Activated CD4-positive, alpha-beta memory T cell treated with anti-CD3 and anti-CD28 coated beads, Interleukin-2, amount 10 ng/mL, durations not matched to agents 7 days and 5 days (primary cell): ENCODE measurements at regions not wholly inside any gene's neighbourhood (a gene's known extent, or its start where the extent isn't known, plus 50 kb on each side); places are given as distances from the start of the nearest gene placed in this dataset.

Experiments used
- CTCF ChIA-PET: fragments of 350-600 bp; sonication (Branson Sonifier 250); formaldehyde crosslinking; loops from one replicate; lab custom pipeline; 2021; ENCODE audit warnings: antibody characterized with exemption, inconsistent platforms; lab: Charles Lee
- POLR2A ChIA-PET: fragments of 350-600 bp; sonication (Branson Sonifier 250); formaldehyde crosslinking; loops from one replicate; lab custom pipeline; 2021; ENCODE audit warnings: antibody characterized with exemption; lab: Charles Lee
- DNase-seq: peaks from one replicate; pipeline ENCODE4 v3.0.0-alpha.2; 2020
- H3K27ac Mint-ChIP-seq: one replicate; pipeline ENCODE4 v1.8.0; 2021; ENCODE audit warnings: mild to moderate bottlenecking, mixed read lengths
- H3K27me3 Mint-ChIP-seq: one replicate; pipeline ENCODE4 v1.8.0; 2021; ENCODE audit warnings: mixed read lengths
- H3K36me3 Mint-ChIP-seq: one replicate; pipeline ENCODE4 v1.8.0; 2021; ENCODE audit warnings: low read depth, mixed read lengths
- H3K4me1 Mint-ChIP-seq: one replicate; pipeline ENCODE4 v1.8.0; 2021; ENCODE audit warnings: mixed read lengths
- H3K4me3 Mint-ChIP-seq: one replicate; pipeline ENCODE4 v1.8.0; 2021; ENCODE audit warnings: mild to moderate bottlenecking, mixed read lengths
- H3K9me3 Mint-ChIP-seq: one replicate; pipeline ENCODE4 v1.8.0; 2021; ENCODE audit warnings: mixed read lengths

DNA sequence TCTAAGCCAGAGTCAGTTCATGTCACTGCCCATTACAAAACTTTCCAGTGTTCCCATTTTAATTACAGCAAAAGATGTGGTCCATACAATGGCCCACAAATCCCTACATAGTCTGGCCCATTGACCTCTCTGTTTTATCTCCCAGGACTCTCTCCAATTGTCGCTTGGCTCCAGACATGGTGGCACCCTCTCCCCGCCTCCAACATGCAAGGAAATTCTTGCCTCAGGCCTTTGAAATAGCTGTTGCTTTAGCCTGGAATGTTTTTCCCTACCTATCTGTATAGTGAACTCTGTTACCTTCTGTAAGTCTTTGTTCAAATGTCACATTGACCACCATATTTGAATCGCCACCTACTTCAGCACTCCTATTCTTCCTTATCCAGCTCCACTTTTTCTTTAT is 377.3 kb upstream of the MCTP2 start:
- H3K9me3 Mint-ChIP-seq = no peaks in the 10 kb centered on the region
- no peak overlapping the region for H3K27ac Mint-ChIP-seq
- CTCF ChIA-PET = no interaction called here
- no peak overlapping the region for H3K4me3 Mint-ChIP-seq
- DNase-seq = no peak
- POLR2A ChIA-PET = no interaction called here
- H3K36me3 Mint-ChIP-seq = no peaks in the 10 kb centered on the region
- H3K27me3 Mint-ChIP-seq = no peaks in the 10 kb centered on the region
- H3K4me1 Mint-ChIP-seq = no peaks in the 10 kb centered on the region

DNA sequence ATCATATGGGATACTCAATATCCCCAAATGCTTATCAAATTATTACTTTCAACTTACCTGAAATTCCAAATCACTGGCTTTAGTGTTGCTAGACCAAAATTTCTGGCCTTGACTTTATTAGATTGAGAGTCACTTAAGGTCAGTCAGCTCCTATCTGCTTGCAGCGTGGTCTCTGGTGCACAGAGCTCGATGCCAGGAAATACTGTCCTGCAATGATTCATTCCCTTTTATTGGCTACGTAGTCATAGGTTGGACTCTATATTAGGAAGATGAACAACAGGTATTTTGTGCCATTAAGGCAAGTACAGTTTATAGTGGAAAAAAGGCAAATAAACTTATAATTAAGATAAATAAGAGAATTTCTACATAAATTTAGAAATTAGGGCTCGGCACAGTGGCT is 378.6 kb upstream of the MCTP2 start:
- no peak overlapping the region for H3K27ac Mint-ChIP-seq
- no peak for DNase-seq
- H3K27me3 Mint-ChIP-seq = no peaks in the 10 kb centered on the region
- H3K36me3 Mint-ChIP-seq = no peaks in the 10 kb centered on the region
- no peaks in the 10 kb centered on the region for H3K4me1 Mint-ChIP-seq
- H3K4me3 Mint-ChIP-seq = no peak overlapping the region
- no peaks in the 10 kb centered on the region for H3K9me3 Mint-ChIP-seq
- ChIA-PET POLR2A (no interaction called here), CTCF (no interaction called here)

DNA sequence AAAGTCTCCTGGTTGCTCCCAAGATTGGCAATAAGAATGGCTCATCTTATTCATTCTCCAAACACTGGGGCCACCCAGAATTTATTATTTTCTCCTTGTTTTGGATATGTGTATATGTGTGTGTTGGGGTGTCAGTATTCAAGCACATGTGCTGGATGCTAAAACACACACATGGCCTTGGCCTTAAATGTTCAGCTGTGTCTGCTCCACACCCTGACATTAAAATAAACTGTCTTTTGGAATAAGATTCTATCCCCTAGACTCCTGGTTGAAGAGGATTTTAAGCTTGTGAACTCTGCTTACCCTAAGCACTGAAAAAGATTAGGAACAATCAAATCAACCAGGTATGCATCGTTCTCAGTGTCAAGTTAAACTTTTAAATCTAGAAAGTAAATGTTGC is 382.9 kb upstream of the MCTP2 start:
- POLR2A ChIA-PET = no interaction called here
- Mint-ChIP-seq H3K36me3 (no peaks in the 10 kb centered on the region), H3K4me1 (no peaks in the 10 kb centered on the region), H3K9me3 (no peaks in the 10 kb centered on the region), H3K4me3 (no peak overlapping the region), H3K27ac (no peak overlapping the region), H3K27me3 (no peaks in the 10 kb centered on the region)
- CTCF ChIA-PET = no interaction called here
- DNase-seq = no peak

DNA sequence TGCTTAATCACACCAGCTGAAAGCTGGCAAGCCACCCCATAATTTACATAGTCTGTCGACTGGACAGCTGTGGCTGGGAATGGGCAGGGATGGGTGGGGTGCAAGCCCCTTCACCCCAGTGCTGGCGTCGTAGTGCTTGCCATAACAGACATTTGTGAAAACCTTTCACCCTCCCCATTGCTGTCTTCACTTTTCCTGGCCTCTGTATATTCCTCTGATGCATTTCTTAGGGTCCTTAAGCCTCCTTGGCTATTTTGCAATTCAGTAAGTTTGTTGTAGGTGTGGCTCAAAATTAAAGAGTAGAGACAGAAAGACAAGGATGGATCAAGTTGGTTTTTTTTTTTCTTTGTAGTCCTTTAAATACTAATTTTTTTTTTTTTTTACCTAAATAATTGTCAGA is 383.3 kb upstream of the MCTP2 start:
- Mint-ChIP-seq H3K4me1 (no peaks in the 10 kb centered on the region), H3K27me3 (no peaks in the 10 kb centered on the region), H3K36me3 (no peaks in the 10 kb centered on the region), H3K9me3 (no peaks in the 10 kb centered on the region), H3K4me3 (no peak overlapping the region), H3K27ac (no peak overlapping the region)
- POLR2A ChIA-PET = no interaction called here
- CTCF ChIA-PET = no interaction called here
- DNase-seq = no peak

DNA sequence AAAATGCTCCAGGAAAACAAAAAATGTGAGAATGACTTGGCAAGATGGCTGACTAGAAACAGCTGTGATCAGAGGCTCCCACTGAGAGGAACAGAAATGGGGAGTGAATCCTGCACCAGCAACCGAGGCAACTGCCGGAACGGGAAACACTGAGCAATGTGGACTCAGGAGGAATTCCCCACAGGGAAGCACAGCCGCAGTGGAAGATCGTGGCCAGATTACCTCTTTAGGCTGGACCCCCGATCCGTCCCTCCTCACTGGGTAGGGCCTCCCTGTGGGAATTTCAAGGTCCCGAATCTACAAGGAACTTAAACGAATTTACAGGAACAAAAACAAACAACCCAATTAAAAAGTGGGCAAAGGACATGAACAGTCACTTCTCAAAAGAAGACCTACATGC is 385.2 kb upstream of the MCTP2 start:
- H3K9me3 Mint-ChIP-seq = no peaks in the 10 kb centered on the region
- ChIA-PET CTCF (no interaction called here), POLR2A (no interaction called here)
- no peak overlapping the region for H3K4me3 Mint-ChIP-seq
- H3K36me3 Mint-ChIP-seq = no peaks in the 10 kb centered on the region
- H3K27ac Mint-ChIP-seq = no peak overlapping the region
- no peaks in the 10 kb centered on the region for H3K4me1 Mint-ChIP-seq
- DNase-seq = no peak
- H3K27me3 Mint-ChIP-seq = no peaks in the 10 kb centered on the region

DNA sequence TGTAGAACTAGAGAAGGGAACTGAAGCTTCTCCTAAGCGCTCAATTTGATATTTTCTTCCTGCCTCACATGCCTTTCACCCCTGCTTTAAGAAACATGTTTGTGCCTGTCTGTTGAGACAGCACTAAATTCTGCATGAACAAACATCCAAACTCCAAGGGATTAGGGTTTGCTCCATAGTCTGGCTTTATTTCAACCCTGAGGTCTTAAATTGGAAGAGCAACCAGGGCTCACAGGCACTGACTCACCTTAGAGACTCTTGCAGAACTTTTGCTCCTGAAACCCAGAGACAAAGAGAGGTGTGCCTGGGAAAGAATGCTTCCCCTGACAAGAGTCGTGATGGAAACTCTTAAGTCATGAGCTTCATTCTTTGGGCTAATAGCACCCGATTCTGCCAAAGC is 393.9 kb upstream of the MCTP2 start:
- DNase-seq = no peak
- no peaks in the 10 kb centered on the region for H3K27me3 Mint-ChIP-seq
- POLR2A ChIA-PET = no interaction called here
- H3K36me3 Mint-ChIP-seq = no peaks in the 10 kb centered on the region
- H3K27ac Mint-ChIP-seq = no peak overlapping the region
- no peak overlapping the region for H3K4me3 Mint-ChIP-seq
- no peaks in the 10 kb centered on the region for H3K4me1 Mint-ChIP-seq
- CTCF ChIA-PET = interaction anchor here (0.6 kb wide), 1 partner anchor 30 kb away, joined by 5 read pairs; no protein-coding TSS in a partner anchor
- H3K9me3 Mint-ChIP-seq = no peaks in the 10 kb centered on the region

DNA sequence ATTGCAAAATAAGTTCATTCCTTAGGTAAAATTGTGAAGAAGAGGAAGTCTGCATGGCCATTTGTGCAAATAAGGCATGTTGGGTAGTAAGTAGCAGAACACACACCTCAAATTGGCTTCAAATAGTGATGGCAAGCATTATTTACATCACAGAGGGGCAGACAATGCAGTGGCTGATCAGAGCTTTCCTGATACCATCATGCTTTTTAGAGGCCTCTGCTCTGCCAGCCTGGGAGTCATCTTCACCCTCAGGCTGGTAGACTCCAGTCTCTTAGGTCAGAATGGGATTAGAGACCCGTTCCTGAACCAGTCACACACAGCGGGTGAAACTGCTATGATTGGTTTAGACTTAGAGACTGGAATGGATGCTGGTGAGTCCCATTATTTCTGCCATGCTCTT is 396.0 kb upstream of the MCTP2 start:
- Mint-ChIP-seq H3K4me3 (no peak overlapping the region), H3K9me3 (no peaks in the 10 kb centered on the region), H3K27ac (no peak overlapping the region), H3K27me3 (no peaks in the 10 kb centered on the region), H3K36me3 (no peaks in the 10 kb centered on the region), H3K4me1 (no peaks in the 10 kb centered on the region)
- CTCF ChIA-PET = interaction anchor here (0.6 kb wide), 1 partner anchor 237 kb away, joined by 4 read pairs; no protein-coding TSS in a partner anchor
- POLR2A ChIA-PET = no interaction called here
- DNase-seq = no peak

DNA sequence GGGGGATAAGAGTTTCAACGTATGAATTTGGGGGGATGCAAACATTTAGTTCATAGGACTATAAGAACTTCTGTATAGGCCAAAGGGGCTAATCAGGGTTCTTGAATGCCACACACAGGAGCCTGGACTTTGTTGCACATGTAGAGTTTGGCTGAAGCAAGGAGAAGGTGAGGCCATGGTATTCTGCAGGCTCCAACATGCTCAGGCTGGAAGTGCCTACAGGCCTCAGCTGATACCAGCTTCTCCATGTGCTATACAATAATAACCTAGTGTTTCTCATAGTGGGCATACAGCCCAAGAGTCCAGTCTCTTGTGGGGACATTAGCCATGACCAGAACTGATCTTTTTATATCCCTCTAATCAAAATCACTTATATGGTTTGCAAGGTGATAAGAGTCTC is 399.7 kb upstream of the MCTP2 start:
- Mint-ChIP-seq H3K4me3 (no peak overlapping the region), H3K36me3 (no peaks in the 10 kb centered on the region), H3K27ac (no peak overlapping the region), H3K9me3 (no peaks in the 10 kb centered on the region), H3K4me1 (no peaks in the 10 kb centered on the region), H3K27me3 (no peaks in the 10 kb centered on the region)
- ChIA-PET POLR2A (no interaction called here), CTCF (no interaction called here)
- no peak for DNase-seq

DNA sequence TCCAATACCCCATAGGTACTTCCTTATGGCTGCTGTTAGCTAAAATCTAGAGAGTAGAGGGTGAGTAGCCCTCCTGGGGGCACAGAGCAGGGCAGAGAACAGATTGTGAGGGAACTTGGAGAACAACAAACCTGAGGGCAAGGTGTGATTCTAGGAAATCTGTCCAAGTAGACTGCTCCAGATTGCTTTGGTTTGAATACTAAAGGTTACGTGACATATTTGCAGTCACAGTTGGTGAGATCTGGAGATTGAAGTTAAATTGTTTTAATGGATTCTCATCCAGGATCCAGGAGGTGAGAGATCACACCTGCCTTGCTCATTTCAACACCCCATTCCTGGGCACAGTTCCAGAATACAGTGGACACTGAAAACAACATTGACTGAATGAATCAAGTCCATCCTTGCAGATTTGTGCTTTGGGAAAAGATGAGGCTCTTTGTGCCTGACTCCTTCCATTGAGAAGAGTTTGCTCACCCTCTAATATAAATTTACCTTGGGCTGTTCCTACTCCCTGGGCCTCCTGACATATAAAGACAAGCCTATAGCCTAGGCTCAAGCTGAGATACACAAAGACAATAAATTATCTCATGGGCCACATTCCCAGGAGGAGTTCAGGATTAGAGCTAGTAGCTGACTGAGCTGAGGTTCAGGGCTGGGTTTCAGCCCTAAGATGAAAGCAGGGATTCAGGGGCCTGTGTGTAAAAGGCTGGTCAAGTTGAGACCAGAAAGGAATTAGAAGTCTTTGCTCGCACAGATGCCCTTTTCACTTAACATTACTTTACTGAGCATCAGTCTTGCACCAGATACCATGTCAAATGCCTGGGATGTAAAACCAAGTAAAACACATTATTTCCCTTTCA is 400.9 kb upstream of the MCTP2 start:
- H3K4me1 Mint-ChIP-seq = no peaks in the 10 kb centered on the region
- H3K9me3 Mint-ChIP-seq = no peaks in the 10 kb centered on the region
- H3K4me3 Mint-ChIP-seq = no peak overlapping the region
- H3K27ac Mint-ChIP-seq = no peak overlapping the region
- H3K27me3 Mint-ChIP-seq = no peaks in the 10 kb centered on the region
- no peak for DNase-seq
- H3K36me3 Mint-ChIP-seq = no peaks in the 10 kb centered on the region
- CTCF ChIA-PET = no interaction called here
- POLR2A ChIA-PET = no interaction called here

DNA sequence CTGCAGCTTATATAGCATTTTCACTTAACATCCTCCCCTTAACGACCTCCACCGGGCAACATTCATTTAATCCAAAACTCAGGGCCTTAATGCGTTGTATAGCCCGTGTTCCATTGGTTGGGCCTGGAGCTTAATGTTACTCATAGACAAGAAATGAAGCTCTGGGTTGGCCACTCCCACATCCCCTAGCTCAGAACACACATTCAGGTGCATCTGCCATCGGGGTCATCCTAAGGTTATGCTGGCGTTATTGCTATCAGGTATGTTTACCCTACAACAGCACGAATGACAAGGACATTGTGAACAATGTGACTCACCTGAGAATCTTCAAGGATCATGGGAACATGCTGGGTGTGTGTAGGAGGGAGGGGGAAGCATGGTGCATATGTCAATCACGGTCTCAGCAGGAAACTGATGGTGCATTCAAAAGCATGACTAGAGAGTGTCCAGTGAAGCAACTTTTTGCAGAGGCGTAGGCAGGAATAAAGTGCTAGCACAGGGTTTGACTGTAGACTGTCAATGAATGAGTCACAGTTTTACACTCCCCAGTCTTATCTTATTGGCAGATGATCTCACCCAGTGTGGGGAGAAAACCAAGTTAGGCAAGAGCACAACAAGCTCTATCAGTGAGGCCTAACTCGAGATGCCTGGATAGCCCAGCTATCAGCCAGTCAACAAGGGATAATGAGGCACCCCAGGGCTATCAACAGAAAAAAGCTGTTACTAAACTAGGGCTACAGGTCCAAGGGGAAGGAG is 402.1 kb upstream of the MCTP2 start:
- Mint-ChIP-seq H3K4me3 (no peak overlapping the region), H3K9me3 (no peaks in the 10 kb centered on the region), H3K36me3 (no peaks in the 10 kb centered on the region), H3K27ac (no peak overlapping the region), H3K4me1 (no peaks in the 10 kb centered on the region), H3K27me3 (no peaks in the 10 kb centered on the region)
- DNase-seq = no peak
- ChIA-PET CTCF (no interaction called here), POLR2A (no interaction called here)

DNA sequence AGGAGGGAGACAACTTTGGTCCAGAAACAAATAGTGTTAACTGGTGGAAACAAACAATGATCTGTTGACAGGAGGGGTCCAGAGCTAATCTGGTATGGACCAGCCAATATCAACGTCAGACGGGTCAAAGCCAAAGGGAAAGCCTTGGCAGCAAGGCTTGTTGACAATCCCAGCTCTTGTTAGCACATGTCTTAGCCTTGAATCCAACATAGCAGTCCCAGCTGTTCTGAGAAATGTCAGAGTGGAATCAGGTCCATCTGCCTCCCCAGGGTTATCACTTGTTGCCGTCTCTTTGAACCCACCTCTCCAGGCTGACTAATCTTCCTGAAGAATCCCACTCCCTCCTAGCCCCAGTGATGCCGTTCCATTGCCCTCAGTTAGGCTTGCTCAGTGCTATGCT is 404.6 kb upstream of the MCTP2 start:
- no peak overlapping the region for H3K27ac Mint-ChIP-seq
- H3K4me1 Mint-ChIP-seq = no peaks in the 10 kb centered on the region
- no peaks in the 10 kb centered on the region for H3K9me3 Mint-ChIP-seq
- H3K27me3 Mint-ChIP-seq = no peaks in the 10 kb centered on the region
- POLR2A ChIA-PET = no interaction called here
- CTCF ChIA-PET = no interaction called here
- no peak overlapping the region for H3K4me3 Mint-ChIP-seq
- DNase-seq = no peak
- H3K36me3 Mint-ChIP-seq = no peaks in the 10 kb centered on the region

DNA sequence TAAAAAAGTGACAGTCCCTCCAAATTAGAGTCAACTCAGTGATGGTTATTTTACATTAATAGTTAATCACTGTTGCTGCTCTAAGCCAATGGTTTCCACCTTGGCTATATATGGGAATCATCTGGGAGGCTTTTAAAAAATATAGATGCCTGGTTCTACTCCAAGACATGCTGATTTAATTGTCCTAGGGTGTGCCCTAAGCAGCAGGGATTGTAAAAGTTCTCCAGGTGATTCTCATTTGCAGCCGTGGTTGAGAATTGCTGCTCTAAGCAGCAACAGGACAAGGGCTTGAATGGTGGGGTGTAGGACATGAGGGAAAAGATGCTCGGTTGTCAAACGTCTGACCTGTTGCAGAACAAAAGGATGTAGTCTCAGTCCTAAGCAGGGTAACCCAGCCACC is 405.1 kb upstream of the MCTP2 start:
- Mint-ChIP-seq H3K36me3 (no peaks in the 10 kb centered on the region), H3K4me1 (no peaks in the 10 kb centered on the region), H3K4me3 (no peak overlapping the region), H3K27ac (no peak overlapping the region), H3K9me3 (no peaks in the 10 kb centered on the region), H3K27me3 (no peaks in the 10 kb centered on the region)
- no peak for DNase-seq
- POLR2A ChIA-PET = no interaction called here
- CTCF ChIA-PET = no interaction called here

DNA sequence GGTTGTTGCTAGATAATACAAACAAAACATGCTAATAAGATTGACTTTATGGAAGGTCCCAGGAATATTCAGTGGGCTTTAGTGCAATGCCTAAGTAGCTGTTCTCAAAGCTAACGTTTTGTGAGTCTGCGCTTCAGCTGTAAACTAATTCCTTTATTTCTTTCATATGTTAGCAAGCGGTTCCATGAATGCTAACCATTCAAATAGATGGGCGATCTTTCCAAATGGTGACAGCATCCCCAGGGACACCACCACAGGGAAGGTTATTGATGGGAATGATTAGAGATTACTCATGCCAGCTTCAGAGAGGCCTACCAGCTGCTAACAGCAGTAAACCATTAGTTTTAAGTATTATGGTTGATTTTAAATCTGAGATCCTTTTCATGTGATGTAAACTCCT is 405.7 kb upstream of the MCTP2 start:
- H3K9me3 Mint-ChIP-seq = no peaks in the 10 kb centered on the region
- H3K4me3 Mint-ChIP-seq = no peak overlapping the region
- ChIA-PET POLR2A (no interaction called here), CTCF (no interaction called here)
- DNase-seq = no peak
- no peak overlapping the region for H3K27ac Mint-ChIP-seq
- H3K4me1 Mint-ChIP-seq = no peaks in the 10 kb centered on the region
- no peaks in the 10 kb centered on the region for H3K27me3 Mint-ChIP-seq
- H3K36me3 Mint-ChIP-seq = no peaks in the 10 kb centered on the region
